ENCODE measurements at regions not wholly inside any gene's neighbourhood (a gene's known extent, or its start where the extent isn't known, plus 50 kb on each side); places are given as distances from the start of the nearest gene placed in this dataset.

DNA sequence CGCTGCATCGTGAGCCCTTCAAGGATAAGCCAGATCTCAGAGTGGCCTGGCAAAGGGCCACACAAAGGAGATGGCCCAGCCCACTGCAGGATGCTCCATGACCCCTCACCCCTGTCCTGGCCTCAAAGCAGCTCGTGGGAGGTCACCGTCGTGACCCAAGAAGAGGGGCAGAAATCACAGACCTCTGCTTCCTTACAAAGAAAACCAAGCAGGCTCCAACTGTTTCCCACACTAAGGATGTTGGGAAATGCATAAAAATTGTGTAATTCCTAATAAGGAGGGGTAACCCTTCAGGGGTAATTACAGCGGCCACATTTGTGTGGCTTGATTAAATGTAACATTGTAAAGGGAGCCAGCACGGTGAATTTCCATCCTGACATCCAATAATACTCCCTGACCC, 102.3 kb downstream of the BOD1L2 start:
- DNase-seq: no peak

DNA sequence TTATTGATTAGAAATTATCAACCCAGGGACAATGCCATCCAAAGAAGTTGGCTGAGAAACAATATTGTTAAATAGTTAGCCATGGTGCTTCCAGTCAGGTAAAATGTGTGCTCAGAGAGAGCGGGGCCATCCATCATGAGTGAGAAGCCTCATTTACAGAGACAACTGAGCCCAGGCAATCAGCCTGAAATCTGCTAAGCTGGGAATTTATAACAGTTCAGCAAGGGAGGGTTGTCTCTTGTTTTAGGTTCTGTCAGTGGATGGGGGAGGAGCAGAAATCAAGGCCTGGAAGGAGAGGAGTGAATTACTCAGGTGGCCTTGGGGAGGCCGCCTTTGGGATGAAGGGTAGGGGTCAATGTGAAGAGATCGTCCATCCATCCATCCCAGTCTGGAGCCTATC, 102.5 kb upstream of the ST8SIA3 start:
- no peak for DNase-seq

DNA sequence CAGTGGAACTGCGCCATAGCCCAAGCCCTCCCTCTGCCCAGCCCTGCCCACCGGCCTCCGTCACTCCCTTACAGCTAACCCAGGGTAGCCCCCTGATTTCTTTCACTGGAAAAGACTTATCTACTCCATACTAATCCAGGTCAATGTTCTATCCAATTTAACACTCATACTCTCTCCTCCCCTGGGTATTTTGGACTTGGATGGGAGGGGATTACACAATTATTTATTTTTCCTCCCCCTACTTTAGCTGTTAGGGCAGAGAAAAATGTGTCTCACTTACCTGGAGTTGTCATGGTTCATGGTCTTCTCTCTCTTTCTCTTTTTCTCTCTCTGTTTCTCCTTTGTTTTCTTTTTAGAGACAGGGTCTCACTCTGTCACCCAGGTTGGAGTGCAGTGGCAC, 100.6 kb upstream of the ST8SIA3 start:
- DNase-seq: no peak

DNA sequence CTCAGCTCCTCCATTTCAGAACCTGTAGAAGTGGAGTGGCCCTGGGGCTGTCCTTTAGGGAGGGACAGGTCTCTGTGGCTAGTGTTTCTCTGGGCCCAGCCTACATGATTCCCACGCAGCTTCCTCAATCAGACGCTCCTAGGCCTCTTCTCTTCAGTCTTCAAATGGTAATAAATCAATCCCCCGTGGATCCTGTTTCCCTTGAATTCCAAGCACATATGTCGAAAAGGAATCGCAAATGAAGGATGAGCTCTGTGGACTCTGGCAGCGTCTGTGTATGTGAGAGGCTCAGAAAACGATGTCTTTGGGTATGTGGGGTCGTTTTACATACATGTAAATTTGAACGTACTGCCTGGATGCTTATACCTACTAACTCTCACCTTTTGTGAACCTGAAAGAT, 98.5 kb upstream of the ST8SIA3 start:
- DNase-seq: no peak

DNA sequence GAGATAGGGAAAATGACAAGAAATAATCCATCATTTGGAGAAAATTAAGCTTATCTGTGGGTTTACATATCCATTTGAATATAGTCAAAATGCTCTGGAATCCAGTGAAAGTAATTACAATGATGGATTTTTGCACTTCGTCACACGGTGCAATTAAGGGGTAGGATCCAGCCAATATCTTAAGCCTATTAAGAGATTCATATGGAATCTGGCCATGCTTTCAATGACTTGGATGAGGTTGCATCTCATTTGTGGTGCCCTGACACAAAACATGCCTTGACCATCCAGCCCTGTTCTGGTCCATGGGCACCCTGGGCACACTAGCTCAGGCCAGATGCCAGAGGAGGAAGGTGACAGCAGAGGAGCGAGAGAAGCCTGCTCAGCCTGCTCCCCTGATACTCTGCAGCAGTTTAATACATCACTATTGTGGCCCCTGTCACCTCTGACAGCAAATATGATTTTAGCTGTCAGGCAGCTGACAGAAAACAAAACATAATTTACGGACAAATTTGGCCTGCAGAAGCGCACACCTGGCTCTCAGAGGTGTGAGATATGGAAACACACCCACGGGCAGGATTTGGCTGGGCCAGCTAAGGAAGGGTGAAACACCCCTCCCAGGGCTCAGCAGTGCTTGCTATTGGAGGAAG, 94.1 kb upstream of the ST8SIA3 start:
- no peak for DNase-seq

DNA sequence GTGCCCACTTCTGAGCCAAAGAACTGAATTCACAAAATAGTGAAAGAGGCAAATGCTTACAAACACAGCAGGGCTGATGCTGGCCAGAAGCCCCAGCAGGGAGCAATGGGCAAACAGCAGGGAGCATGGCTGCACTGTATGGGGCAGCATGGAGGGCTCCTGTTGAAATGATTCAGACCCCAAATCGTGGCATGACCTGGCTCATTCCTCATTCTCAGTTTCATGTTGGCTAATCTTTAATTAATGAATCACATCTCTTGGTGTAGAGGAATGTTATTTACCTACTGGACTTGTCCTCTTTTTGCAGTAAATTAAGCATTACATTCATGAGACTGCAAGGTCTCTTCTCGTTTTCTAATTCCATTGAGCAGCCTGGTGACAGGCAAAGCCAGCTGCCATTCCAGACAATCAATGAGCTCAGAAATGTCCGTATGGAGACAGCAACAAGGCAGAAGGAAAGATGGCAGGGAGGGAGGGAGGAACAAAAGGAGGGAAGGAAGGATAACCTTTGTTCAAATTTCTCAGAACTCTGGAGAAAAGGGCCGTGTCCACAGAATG, 84.9 kb upstream of the ST8SIA3 start:
- no peak for DNase-seq

DNA sequence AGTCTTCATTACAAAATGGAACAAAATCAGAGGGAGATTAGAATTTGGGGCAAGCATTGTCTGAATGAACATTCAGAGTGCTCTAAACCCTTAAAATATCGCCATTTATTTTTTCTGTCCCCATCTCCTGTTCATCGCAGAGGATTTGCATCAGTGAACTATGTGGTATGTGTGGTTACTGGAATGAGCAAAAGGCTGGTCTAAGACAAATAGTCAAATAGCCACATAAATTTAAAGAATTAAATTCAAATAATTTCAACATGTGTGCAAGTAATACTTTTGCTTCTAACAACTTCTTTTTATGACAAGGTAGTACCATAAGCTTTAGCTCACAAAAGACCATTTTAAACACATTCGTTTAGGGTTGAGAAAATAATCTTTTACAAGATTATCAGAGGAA, 82.6 kb upstream of the ST8SIA3 start:
- DNase-seq: no peak

DNA sequence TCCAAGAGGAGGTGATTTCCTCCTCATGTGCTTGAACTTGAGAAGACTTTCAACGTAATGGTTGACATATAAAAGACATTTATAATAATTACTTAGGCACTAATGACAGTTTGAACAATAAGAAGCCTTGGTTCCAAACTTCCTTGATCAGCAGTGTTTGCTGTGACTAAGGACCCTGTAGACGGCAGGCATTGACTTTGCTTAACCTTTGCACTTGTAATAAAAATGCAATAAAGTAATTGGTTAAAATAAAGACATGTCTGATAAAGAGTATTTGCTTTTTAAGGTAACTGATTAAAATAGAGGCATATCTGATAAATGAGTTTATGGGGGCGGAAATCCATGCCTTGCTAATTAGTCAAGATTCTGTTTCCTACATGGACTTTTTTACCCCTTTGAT, 82.2 kb upstream of the ST8SIA3 start:
- DNase-seq: no peak

DNA sequence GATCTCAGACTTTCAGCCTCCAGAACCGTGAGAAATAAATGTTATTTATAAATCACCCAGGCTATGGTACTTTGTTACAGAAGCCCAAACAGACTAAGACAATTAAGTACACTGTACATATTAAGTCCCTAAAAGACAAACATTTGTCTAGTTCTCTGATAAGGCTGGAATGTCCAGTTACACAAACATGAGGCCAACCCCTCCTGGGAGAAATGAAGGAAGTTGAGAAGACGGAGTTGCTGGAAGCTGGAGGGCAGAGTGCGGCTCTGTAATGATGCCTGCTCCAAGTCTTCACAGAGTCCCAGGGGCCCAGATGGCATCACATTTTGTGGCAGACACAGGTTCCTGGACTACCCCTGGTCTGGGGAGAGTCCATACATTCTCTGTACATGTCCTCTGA, 79.2 kb upstream of the ST8SIA3 start:
- no peak for DNase-seq

DNA sequence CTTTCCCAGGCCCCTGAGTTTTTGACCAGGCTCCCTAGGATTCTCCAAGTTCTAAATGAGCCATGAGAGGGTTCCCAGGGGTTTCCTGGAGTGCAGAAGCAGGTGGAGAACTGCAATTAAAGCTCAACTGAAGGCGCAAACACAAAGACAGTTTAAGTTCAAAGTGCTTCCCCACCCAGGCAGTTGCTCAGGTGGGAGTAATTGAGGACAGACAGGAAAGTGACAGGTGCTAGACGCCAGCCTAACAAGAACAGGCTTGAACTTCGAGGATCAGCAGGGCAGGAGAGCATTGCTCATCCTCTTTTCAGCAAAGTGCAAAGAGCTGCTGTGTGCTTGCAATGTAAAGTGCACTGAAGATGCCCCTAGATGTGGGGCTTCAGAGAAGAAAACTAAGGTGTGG, 77.2 kb upstream of the ST8SIA3 start:
- no peak for DNase-seq

DNA sequence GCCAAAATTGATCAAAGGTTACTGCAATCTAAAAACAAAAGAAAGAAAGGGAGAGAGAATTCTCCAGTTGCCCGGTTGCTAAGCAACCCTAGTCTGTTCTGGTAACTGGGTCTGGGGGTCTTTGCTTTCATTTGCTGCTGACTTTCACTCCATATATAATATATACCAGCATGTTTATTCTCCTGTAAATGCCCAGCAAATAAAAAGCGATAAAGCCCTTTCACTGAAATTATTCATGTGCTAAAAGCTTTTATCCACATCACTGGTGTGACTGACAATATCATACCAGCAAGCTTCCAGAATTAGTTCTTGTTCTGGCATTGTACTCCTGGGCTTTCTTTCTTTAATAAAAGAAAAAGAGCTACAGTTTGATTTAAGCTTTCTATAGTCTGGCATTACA, 75.5 kb upstream of the ST8SIA3 start:
- DNase-seq: no peak

DNA sequence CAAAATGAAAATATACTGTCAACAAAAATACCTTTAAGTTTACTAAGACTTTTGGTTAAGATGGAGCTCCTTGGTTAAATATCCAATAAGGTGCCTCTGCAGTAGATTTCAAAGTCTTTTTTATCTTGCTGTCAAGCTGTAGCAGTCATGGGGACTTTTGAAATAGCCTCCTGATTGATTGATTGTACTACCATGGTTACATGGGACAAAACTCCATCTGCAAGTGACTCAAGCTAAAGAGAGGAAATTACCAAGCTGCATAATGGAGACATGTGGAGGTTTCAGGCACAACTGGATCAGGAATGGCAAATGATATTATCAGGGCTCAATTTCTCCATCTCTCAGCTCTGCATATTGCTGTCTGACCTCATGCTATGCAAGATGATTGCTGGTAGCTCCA, 73.4 kb upstream of the ST8SIA3 start:
- no peak for DNase-seq

DNA sequence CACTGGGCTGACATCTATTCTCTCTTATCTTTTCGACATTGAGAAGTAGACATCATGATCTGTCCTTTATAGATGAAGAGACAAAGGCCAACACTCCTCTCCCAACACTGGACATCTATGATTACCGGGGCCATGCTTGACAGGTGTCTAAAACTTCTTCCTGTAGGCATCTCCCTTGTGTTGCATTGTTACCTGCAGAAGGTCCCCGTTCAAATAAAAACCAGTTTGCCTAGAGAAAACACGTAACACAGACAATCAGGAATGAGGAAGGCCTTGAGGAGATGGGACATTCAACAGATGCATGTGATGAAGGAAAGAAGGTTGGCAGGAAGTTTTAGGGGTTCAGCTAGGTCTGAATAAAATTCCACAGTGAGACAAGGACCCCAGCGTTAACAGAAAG, 70.8 kb upstream of the ST8SIA3 start:
- DNase-seq: no peak

DNA sequence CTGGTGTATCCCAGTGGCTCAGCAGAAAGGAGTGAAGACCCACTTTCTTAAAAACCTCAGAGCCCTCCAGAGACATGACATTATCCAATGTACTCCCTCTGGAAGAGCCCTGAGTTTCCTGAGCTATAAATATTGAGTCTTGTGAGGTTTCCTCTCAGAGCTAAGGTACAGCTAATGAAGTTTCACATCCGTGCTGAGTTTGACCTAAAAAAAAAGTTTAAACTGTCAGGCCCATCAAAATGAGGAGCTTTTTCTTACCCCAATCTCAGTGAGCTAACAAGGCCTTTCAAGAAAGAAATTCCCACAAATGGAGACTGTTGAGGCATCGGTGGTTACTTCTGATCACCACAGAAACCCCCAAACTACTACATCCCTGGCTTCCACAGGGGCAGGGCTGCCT, 65.4 kb upstream of the ST8SIA3 start:
- no peak for DNase-seq

DNA sequence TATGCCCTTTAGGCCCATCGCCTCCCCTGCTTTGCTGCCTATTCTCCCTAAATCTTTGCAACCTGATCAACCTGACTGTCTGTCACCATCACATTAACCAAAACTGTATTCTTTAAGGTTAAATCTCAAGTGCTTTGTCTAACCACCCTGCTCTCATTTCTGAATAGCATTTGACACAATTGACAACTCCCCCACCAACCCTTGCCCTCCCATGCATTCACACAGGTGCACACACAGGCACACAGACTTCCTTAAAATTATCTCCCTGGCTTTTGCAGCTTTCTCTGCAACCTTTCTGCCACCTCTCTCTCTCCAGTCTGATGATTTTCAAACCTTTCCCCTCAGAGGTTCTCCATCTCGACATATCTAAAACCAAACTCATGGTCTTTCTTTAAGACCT, 64.6 kb upstream of the ST8SIA3 start:
- DNase-seq: no peak

DNA sequence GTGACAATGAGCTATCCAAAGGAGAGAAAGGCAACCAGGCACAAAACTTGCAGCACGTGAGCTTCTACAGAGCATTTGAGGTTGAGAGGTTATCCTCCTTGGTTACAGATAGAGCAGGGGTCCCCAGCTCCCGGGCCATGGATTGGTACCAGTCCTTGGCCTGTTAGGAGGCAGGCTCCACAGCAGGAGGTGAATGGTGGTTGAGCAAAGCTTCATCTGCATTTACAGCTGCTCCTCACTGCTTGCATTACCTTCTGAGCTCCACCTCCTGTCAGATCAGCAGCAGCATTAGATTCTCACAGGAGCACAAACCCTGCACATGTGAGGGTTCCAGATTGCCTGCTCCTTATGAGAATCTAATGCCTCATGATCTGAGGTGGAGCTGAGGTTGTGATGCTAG, 57.8 kb upstream of the ST8SIA3 start:
- no peak for DNase-seq

DNA sequence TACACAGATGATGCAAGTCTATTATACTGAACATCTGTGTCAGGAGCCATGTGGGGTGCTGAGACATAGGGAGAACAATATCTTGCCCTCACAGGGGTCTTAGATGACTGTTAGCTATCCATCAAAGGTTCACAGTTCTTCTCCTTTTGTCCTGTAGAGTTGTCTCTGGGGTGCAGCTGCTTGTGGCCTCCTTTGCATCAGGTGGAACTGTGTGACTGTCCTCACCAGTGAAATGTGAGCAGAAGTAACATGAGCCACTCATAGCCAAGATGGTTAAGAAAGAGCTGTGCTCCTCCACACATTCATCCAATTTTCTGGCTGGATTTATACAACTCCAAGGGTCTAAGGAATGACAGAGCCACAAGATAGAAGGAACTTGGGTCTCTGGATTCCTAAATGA, 56.0 kb upstream of the ST8SIA3 start:
- no peak for DNase-seq

DNA sequence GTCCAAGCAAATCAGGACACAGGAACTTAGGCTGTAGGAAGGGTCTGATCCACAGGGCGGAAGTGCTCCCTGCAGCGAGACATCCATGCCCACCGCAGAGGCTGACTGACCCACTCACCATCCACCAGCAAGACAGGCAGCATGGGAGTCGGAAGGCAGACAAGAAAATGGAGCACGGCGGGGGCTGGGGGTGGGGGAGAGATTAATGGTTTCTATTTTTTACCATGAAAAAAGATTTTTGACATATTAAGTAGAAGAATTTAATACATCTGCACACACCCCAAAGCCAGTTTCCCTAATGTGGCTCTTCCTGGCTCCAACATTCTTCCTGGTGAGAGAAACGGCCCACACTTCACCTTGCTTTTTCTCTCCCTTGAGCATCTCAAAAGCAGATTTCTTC, 55.1 kb upstream of the ST8SIA3 start:
- no peak for DNase-seq

DNA sequence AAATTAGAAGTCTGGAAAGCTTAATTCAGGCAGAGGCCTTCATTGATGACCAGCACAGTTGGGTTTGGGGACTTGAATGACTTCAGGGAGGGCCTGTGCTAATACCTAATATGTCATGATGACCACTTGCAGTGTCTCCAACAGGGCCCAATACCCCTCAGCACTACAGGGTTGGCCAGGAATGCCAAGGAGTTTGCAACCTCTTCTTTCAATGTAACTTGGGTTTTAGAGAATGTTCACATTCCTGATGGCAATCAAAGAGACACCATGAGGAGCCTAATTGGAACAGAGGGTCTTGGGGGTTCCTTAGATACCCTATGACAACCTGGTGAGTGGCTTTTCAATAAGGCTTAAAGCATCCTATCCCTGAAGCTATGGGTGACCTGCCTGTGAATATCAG, 52.4 kb upstream of the ST8SIA3 start:
- DNase-seq: no peak

DNA sequence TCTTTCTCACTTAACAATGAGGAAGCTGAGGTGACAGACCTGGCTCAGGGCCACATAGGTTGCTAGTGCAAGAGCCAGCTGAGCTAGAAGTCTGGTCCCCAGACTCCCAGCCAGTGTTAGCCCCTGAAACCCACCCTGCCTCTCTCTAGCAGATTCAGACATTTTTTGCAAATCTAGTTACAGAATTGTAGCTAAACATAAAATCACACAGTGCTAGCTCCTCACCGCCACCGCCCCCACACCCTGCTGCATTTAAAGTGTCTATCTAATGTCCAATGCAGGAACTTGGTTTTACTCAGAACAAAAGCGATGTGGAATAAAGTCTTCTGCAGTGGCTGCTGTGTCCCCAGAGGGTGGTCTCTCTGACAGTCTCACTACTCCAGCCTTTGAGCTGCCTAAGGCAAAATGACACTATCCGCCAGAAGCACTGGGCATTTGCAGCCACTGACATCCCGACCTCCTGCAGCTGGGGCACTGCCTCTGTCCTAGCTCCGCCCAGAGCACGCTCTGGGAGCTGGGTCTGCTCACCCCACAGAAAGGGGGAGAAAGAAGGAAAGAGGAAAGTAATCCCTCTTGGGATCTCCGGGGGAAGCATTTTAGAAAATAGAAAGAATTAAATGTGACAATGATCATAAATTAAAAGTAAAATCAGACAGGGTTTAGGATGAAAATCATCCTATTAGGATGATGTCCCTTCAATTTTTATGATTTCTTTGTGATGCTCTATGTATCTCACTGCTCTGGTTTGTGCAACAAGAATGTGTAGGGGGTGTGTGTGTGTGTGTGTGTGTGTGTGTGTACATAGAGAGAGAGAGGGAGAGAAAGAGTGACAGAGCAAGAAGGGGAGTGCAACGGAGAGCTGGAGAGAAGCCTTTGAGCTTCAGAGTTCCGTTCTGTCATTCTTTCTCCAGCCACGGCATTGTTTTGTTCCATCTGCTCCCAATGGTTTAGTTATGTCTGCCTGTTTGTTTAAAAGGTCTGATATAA, 50.5 kb upstream of the ST8SIA3 start:
- DNase-seq: no peak
